ENCODE measurements at regions not wholly inside any gene's neighbourhood (a gene's known extent, or its start where the extent isn't known, plus 50 kb on each side); places are given as distances from the start of the nearest gene placed in this dataset.
A peak's percentile ranks its signal among the peaks of the same experiment; 100 is the strongest.

- H3K4me2 ChIP-seq (ENCODE audit: low read length), result no peak overlapping the region
- H3K9ac ChIP-seq, result no peak overlapping the region
- no peaks in the 10 kb centered on the region for H3K27me3 ChIP-seq (ENCODE audit: control insufficient read depth, insufficient read depth, low read length)
- peaks cover 5% of the 10 kb centered on the region for H3K4me1 ChIP-seq
- H3K36me3 ChIP-seq (ENCODE audit: control insufficient read depth, insufficient read depth, low read length), result no peaks in the 10 kb centered on the region
- no peak overlapping the region for H3K27ac ChIP-seq
- H2AFZ ChIP-seq, result no peak overlapping the region
- H3K4me3 ChIP-seq (ENCODE audit: low read depth, low read length), result no peak overlapping the region
- no peaks in the 10 kb centered on the region for H3K79me2 ChIP-seq
- no peaks in the 10 kb centered on the region for H3K9me3 ChIP-seq (ENCODE audit: control insufficient read depth, low read length)
- no peak for TF ChIP-seq CTCF (IDR thresholded peaks at IDR 0.05)
Measured at GRCh38 chr15:99440551-99441443, 125.0 kb upstream of the MEF2A start.

GRCh38 chr15:99441444-99441800 is 124.4 kb upstream of the MEF2A start:
- Histone ChIP-seq H3K27ac (no peak overlapping the region), H3K79me2 (no peaks in the 10 kb centered on the region), H3K4me3 (ENCODE audit: low read depth, low read length) (no peak overlapping the region), H3K4me2 (ENCODE audit: low read length) (no peak overlapping the region), H3K4me1 (peaks cover 5% of the 10 kb centered on the region), H2AFZ (no peak overlapping the region), H3K27me3 (ENCODE audit: control insufficient read depth, insufficient read depth, low read length) (no peaks in the 10 kb centered on the region), H3K36me3 (ENCODE audit: control insufficient read depth, insufficient read depth, low read length) (no peaks in the 10 kb centered on the region), H3K9ac (no peak overlapping the region), H3K9me3 (ENCODE audit: control insufficient read depth, low read length) (no peaks in the 10 kb centered on the region)
- no peak for TF ChIP-seq CTCF (IDR thresholded peaks at IDR 0.05)

GRCh38 chr15:99441871-99442251 is 123.9 kb upstream of the MEF2A start:
- no peaks in the 10 kb centered on the region for H3K36me3 ChIP-seq (ENCODE audit: control insufficient read depth, insufficient read depth, low read length)
- TF ChIP-seq CTCF (IDR thresholded peaks at IDR 0.05), result no peak
- peak overlapping the region; percentile 69 for H3K4me2 ChIP-seq (ENCODE audit: low read length)
- peak overlapping the region; percentile 36 for H3K27ac ChIP-seq
- H3K79me2 ChIP-seq, result no peaks in the 10 kb centered on the region
- H3K9ac ChIP-seq, result no peak overlapping the region
- peak overlapping the region; percentile 28 for H3K4me3 ChIP-seq (ENCODE audit: low read depth, low read length)
- H2AFZ ChIP-seq, result peak overlapping the region; percentile 28
- peaks cover 5% of the 10 kb centered on the region for H3K4me1 ChIP-seq
- no peaks in the 10 kb centered on the region for H3K27me3 ChIP-seq (ENCODE audit: control insufficient read depth, insufficient read depth, low read length)
- no peaks in the 10 kb centered on the region for H3K9me3 ChIP-seq (ENCODE audit: control insufficient read depth, low read length)

GRCh38 chr15:99442252-99442897 is 123.4 kb upstream of the MEF2A start:
- H3K36me3 ChIP-seq (ENCODE audit: control insufficient read depth, insufficient read depth, low read length), result no peaks in the 10 kb centered on the region
- H3K9ac ChIP-seq, result no peak overlapping the region
- H3K27me3 ChIP-seq (ENCODE audit: control insufficient read depth, insufficient read depth, low read length), result no peaks in the 10 kb centered on the region
- no peaks in the 10 kb centered on the region for H3K79me2 ChIP-seq
- H2AFZ ChIP-seq, result peak overlapping the region; percentile 33
- H3K4me3 ChIP-seq (ENCODE audit: low read depth, low read length), result peak overlapping the region; percentile 28
- peak overlapping the region; percentile 69 for H3K4me2 ChIP-seq (ENCODE audit: low read length)
- H3K27ac ChIP-seq, result peak overlapping the region; percentile 36
- TF ChIP-seq CTCF (IDR thresholded peaks at IDR 0.05), result no peak
- H3K9me3 ChIP-seq (ENCODE audit: control insufficient read depth, low read length), result no peaks in the 10 kb centered on the region
- H3K4me1 ChIP-seq, result peaks cover 5% of the 10 kb centered on the region
